ENCODE measurements at regions not wholly inside any gene's neighbourhood (a gene's known extent, or its start where the extent isn't known, plus 50 kb on each side); places are given as distances from the start of the nearest gene placed in this dataset.

DNA sequence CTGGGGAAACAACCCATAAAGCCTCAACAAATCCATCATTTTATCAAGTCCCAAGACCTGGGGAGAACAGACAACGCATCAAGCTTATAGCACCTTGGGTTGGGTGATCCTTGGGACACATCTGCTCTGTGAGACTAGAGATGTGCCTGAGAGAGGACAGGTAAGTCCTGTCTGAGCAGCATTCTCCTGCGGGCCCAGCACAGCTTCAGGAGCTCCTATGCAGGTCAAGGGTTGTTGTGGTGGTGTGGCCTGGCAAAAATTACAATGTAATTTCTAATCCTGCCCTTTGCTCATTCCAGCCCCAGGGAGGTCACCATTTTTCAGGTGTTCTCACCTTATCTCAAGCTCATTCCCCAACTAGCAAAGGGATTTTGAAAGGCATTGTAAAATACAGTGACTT, 608.1 kb upstream of the CAMK1G start:
- no CpG with 5 or more reads among the region's 2 CpGs for WGBS (ENCODE audit: extremely low coverage, insufficient coverage, insufficient read length)
- Histone ChIP-seq H3K4me1 (ENCODE audit: control insufficient read depth in 1 of 2, insufficient read depth in 2 of 2, low read length in 2 of 2) (no peaks in the 10 kb centered on the region), H2BK120ac (ENCODE audit: insufficient read depth, low read length, poor library complexity) (no peak overlapping the region), H3K79me2 (ENCODE audit: control insufficient read depth, insufficient read depth, low read length, poor library complexity) (no peaks in the 10 kb centered on the region), H3K18ac (ENCODE audit: low read length) (no peak overlapping the region), H3K4me3 (ENCODE audit: low read depth, low read length) (no peak overlapping the region), H3K9me3 (ENCODE audit: insufficient read depth, low read depth, low read length) (no peaks in the 10 kb centered on the region), H2BK12ac (ENCODE audit: low read length) (no peak overlapping the region), H3K36me3 (ENCODE audit: control insufficient read depth in 1 of 2, insufficient read depth in 2 of 2, low read length in 2 of 2) (no peaks in the 10 kb centered on the region), H3K23ac (ENCODE audit: low read length) (no peak overlapping the region), H3K27ac (ENCODE audit: low read depth, low read length) (no peak overlapping the region), H3K27me3 (ENCODE audit: insufficient read depth, low read length) (no peaks in the 10 kb centered on the region), H2BK5ac (ENCODE audit: low read depth, low read length, poor library complexity) (no peak overlapping the region), H3K4ac (ENCODE audit: low read depth, low read length) (no peak overlapping the region), H3K9ac (ENCODE audit: low read length) (no peak overlapping the region), H2AK5ac (ENCODE audit: low read length) (no peak overlapping the region), H3K4me2 (ENCODE audit: low read length) (no peak overlapping the region), H2AFZ (ENCODE audit: insufficient read depth, low read length, poor library complexity) (no peak overlapping the region), H4K91ac (ENCODE audit: low read depth, low read length) (no peak overlapping the region), H4K12ac (ENCODE audit: low read depth, low read length) (no peak overlapping the region), H3K14ac (ENCODE audit: low read length) (no peak overlapping the region), H3K79me1 (ENCODE audit: low read length) (no peaks in the 10 kb centered on the region), H4K8ac (ENCODE audit: low read depth, low read length) (no peak overlapping the region)
- peak; percentile 87 to 88 for DNase-seq

DNA sequence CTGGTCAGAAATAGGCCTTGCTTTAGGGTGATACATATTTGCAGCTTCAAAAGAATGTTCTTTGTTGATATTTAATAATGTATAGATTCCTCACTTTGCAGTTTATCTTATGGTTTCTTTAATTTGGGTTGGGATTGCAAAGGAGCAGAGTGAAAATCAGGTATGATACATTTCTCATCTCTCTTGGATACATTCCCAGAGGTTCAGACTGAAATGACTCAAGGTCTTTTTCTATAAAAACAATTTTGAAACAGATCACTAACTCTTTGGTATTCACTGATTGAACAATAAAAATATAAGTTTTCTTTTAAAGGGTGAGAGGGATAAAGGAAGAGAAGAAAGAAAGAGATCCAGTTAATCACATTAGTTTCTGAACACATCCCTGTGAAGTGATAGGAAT, 606.5 kb upstream of the CAMK1G start:
- H4K12ac ChIP-seq (ENCODE audit: low read depth, low read length): no peak overlapping the region
- no peak overlapping the region for H2BK12ac ChIP-seq (ENCODE audit: low read length)
- H3K18ac ChIP-seq (ENCODE audit: low read length): no peak overlapping the region

DNA sequence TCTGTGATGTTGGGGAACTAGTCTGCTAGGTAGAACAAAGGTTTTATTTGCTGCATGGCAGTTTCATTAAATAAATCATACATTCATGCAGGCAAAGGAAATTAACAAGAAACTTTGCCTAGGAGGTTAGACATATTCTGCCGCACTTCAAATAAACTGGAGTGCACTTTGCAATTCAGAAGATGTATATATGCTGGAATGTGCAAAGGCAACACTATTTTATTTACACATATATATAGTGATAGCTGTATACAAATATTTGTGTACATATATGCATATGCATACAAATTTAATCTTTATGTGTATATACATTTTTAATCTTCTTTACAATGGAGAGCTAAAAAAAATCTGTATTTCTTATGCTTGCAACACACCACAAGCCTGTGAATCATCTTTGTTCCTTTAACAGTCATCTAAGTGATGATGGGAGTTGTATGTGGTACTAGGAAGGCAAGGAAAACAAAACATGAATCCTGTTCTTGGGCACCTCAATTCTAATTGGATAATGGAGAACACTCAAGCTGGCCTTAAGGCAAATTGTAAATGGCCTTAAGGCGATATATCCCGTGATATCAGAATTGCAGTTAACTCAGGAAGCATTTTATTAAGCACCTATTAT, 605.8 kb upstream of the CAMK1G start:
- Histone ChIP-seq H2AK5ac (ENCODE audit: low read length) (no peak overlapping the region), H3K14ac (ENCODE audit: low read length) (no peak overlapping the region), H3K9ac (ENCODE audit: low read length) (no peak overlapping the region)

More for the DNA sequence above, 606.5 kb upstream of the CAMK1G start:
- no peak overlapping the region for H3K23ac ChIP-seq (ENCODE audit: low read length)
- H2AFZ ChIP-seq (ENCODE audit: insufficient read depth, low read length, poor library complexity): no peak overlapping the region
- H3K27ac ChIP-seq (ENCODE audit: low read depth, low read length): no peak overlapping the region
- no peak overlapping the region for H2BK5ac ChIP-seq (ENCODE audit: low read depth, low read length, poor library complexity)
- H3K9ac ChIP-seq (ENCODE audit: low read length): no peak overlapping the region
- H3K79me1 ChIP-seq (ENCODE audit: low read length): no peaks in the 10 kb centered on the region
- H2BK120ac ChIP-seq (ENCODE audit: insufficient read depth, low read length, poor library complexity): no peak overlapping the region
- H3K27me3 ChIP-seq (ENCODE audit: insufficient read depth, low read length): no peaks in the 10 kb centered on the region
- H3K14ac ChIP-seq (ENCODE audit: low read length): no peak overlapping the region
- no peaks in the 10 kb centered on the region for H3K79me2 ChIP-seq (ENCODE audit: control insufficient read depth, insufficient read depth, low read length, poor library complexity)
- H3K9me3 ChIP-seq (ENCODE audit: insufficient read depth, low read depth, low read length): no peaks in the 10 kb centered on the region
- DNase-seq: no peak
- H2AK5ac ChIP-seq (ENCODE audit: low read length): no peak overlapping the region
- no peak overlapping the region for H4K8ac ChIP-seq (ENCODE audit: low read depth, low read length)
- no peak overlapping the region for H4K91ac ChIP-seq (ENCODE audit: low read depth, low read length)
- H3K36me3 ChIP-seq (ENCODE audit: control insufficient read depth in 1 of 2, insufficient read depth in 2 of 2, low read length in 2 of 2): no peaks in the 10 kb centered on the region
- H3K4me2 ChIP-seq (ENCODE audit: low read length): no peak overlapping the region
- no peak overlapping the region for H3K4ac ChIP-seq (ENCODE audit: low read depth, low read length)
- H3K4me1 ChIP-seq (ENCODE audit: control insufficient read depth in 1 of 2, insufficient read depth in 2 of 2, low read length in 2 of 2): no peaks in the 10 kb centered on the region
- no peak overlapping the region for H3K4me3 ChIP-seq (ENCODE audit: low read depth, low read length)

DNA sequence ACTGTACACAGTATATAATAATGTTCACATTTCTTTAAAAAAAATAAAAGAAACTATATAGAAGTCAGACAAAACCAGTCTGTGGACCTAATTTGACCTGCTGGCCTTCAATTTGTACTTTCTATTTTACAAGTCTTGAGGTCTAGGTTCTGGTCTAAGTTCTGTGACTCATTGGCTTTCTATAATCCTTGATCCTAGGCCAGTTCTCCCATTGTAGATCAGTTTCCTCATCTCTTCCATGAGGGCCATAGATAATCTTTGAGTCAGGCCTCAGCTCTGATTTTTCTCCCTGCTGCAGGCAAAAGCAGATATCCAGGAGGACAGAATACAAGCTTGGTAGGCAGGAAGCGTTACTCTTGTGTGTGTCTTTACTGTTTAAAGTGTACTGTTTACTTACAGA, 603.7 kb upstream of the CAMK1G start:
- no peaks in the 10 kb centered on the region for H3K79me2 ChIP-seq (ENCODE audit: control insufficient read depth, insufficient read depth, low read length, poor library complexity)
- H4K8ac ChIP-seq (ENCODE audit: low read depth, low read length): no peak overlapping the region
- no CpG with 5 or more reads among the region's 1 CpG for WGBS (ENCODE audit: extremely low coverage, insufficient coverage, insufficient read length)
- no peak for DNase-seq
- H3K27me3 ChIP-seq (ENCODE audit: insufficient read depth, low read length): no peaks in the 10 kb centered on the region
- no peaks in the 10 kb centered on the region for H3K36me3 ChIP-seq (ENCODE audit: control insufficient read depth in 1 of 2, insufficient read depth in 2 of 2, low read length in 2 of 2)
- no peak overlapping the region for H3K14ac ChIP-seq (ENCODE audit: low read length)
- H2BK12ac ChIP-seq (ENCODE audit: low read length): no peak overlapping the region
- no peak overlapping the region for H3K9ac ChIP-seq (ENCODE audit: low read length)
- H3K23ac ChIP-seq (ENCODE audit: low read length): no peak overlapping the region
- no peak overlapping the region for H3K27ac ChIP-seq (ENCODE audit: low read depth, low read length)
- no peaks in the 10 kb centered on the region for H3K4me1 ChIP-seq (ENCODE audit: control insufficient read depth in 1 of 2, insufficient read depth in 2 of 2, low read length in 2 of 2)
- H3K79me1 ChIP-seq (ENCODE audit: low read length): no peaks in the 10 kb centered on the region
- H3K18ac ChIP-seq (ENCODE audit: low read length): no peak overlapping the region
- no peak overlapping the region for H2BK5ac ChIP-seq (ENCODE audit: low read depth, low read length, poor library complexity)
- no peak overlapping the region for H3K4me3 ChIP-seq (ENCODE audit: low read depth, low read length)
- no peaks in the 10 kb centered on the region for H3K9me3 ChIP-seq (ENCODE audit: insufficient read depth, low read depth, low read length)
- H3K4ac ChIP-seq (ENCODE audit: low read depth, low read length): no peak overlapping the region
- H4K12ac ChIP-seq (ENCODE audit: low read depth, low read length): no peak overlapping the region
- no peak overlapping the region for H4K91ac ChIP-seq (ENCODE audit: low read depth, low read length)
- no peak overlapping the region for H2AK5ac ChIP-seq (ENCODE audit: low read length)
- no peak overlapping the region for H2BK120ac ChIP-seq (ENCODE audit: insufficient read depth, low read length, poor library complexity)
- H3K4me2 ChIP-seq (ENCODE audit: low read length): no peak overlapping the region
- no peak overlapping the region for H2AFZ ChIP-seq (ENCODE audit: insufficient read depth, low read length, poor library complexity)

More for the DNA sequence above, 605.8 kb upstream of the CAMK1G start:
- Histone ChIP-seq H3K4me3 (ENCODE audit: low read depth, low read length) (no peak overlapping the region), H4K91ac (ENCODE audit: low read depth, low read length) (no peak overlapping the region), H2AFZ (ENCODE audit: insufficient read depth, low read length, poor library complexity) (no peak overlapping the region), H4K12ac (ENCODE audit: low read depth, low read length) (no peak overlapping the region), H3K18ac (ENCODE audit: low read length) (no peak overlapping the region), H2BK12ac (ENCODE audit: low read length) (no peak overlapping the region), H3K4me2 (ENCODE audit: low read length) (no peak overlapping the region), H3K4me1 (ENCODE audit: control insufficient read depth in 1 of 2, insufficient read depth in 2 of 2, low read length in 2 of 2) (no peaks in the 10 kb centered on the region), H3K27me3 (ENCODE audit: insufficient read depth, low read length) (no peaks in the 10 kb centered on the region), H4K8ac (ENCODE audit: low read depth, low read length) (no peak overlapping the region), H3K27ac (ENCODE audit: low read depth, low read length) (no peak overlapping the region), H2BK5ac (ENCODE audit: low read depth, low read length, poor library complexity) (no peak overlapping the region), H3K4ac (ENCODE audit: low read depth, low read length) (no peak overlapping the region), H3K79me2 (ENCODE audit: control insufficient read depth, insufficient read depth, low read length, poor library complexity) (no peaks in the 10 kb centered on the region), H3K79me1 (ENCODE audit: low read length) (no peaks in the 10 kb centered on the region), H3K9me3 (ENCODE audit: insufficient read depth, low read depth, low read length) (no peaks in the 10 kb centered on the region), H3K36me3 (ENCODE audit: control insufficient read depth in 1 of 2, insufficient read depth in 2 of 2, low read length in 2 of 2) (no peaks in the 10 kb centered on the region), H2BK120ac (ENCODE audit: insufficient read depth, low read length, poor library complexity) (no peak overlapping the region), H3K23ac (ENCODE audit: low read length) (no peak overlapping the region)
- WGBS (ENCODE audit: extremely low coverage, insufficient coverage, insufficient read length): no CpG with 5 or more reads among the region's 3 CpGs
- no peak for DNase-seq
